ENCODE measurements at regions not wholly inside any gene's neighbourhood (a gene's known extent, or its start where the extent isn't known, plus 50 kb on each side); places are given as distances from the start of the nearest gene placed in this dataset.

GRCh38 chr9:69984831-69985230 lies 58.8 kb upstream of the MAMDC2 start:
- H3K27me3 ChIP-seq: no peaks in the 10 kb centered on the region
- intact Hi-C loops (cut with DNase I): no loop called here
- H3K36me3 ChIP-seq (replicated peaks in 1 of 2; ENCODE audit: insufficient read depth in 1 of 2, low read depth in 2 of 2): no peaks in the 10 kb centered on the region
- TF ChIP-seq, protein P1, sequence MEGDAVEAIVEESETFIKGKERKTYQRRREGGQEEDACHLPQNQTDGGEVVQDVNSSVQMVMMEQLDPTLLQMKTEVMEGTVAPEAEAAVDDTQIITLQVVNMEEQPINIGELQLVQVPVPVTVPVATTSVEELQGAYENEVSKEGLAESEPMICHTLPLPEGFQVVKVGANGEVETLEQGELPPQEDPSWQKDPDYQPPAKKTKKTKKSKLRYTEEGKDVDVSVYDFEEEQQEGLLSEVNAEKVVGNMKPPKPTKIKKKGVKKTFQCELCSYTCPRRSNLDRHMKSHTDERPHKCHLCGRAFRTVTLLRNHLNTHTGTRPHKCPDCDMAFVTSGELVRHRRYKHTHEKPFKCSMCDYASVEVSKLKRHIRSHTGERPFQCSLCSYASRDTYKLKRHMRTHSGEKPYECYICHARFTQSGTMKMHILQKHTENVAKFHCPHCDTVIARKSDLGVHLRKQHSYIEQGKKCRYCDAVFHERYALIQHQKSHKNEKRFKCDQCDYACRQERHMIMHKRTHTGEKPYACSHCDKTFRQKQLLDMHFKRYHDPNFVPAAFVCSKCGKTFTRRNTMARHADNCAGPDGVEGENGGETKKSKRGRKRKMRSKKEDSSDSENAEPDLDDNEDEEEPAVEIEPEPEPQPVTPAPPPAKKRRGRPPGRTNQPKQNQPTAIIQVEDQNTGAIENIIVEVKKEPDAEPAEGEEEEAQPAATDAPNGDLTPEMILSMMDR (IDR thresholded peaks at IDR 0.05): no peak
- TF ChIP-seq POLR2A (IDR thresholded peaks at IDR 0.05): no peak
- 85 to 89% methylated on average over 3 of the region's 3 CpGs for WGBS, 2 donors
- ATAC-seq: no peak
- H3K27ac ChIP-seq: no peak overlapping the region
- no peaks in the 10 kb centered on the region for H3K4me1 ChIP-seq
- H3K9me3 ChIP-seq: no peaks in the 10 kb centered on the region
- no peak overlapping the region for H3K4me3 ChIP-seq
- DNase-seq: no peak

GRCh38 chr9:69985971-69986370 lies 57.7 kb upstream of the MAMDC2 start:
- H3K4me3 ChIP-seq: no peak overlapping the region
- H3K27me3 ChIP-seq: no peaks in the 10 kb centered on the region
- DNase-seq (no peak), ATAC-seq (no peak)
- H3K27ac ChIP-seq: no peak overlapping the region
- WGBS, 2 donors: 69 to 88% methylated on average over 2 of the region's 2 CpGs
- no peaks in the 10 kb centered on the region for H3K36me3 ChIP-seq (replicated peaks in 1 of 2; ENCODE audit: insufficient read depth in 1 of 2, low read depth in 2 of 2)
- no peaks in the 10 kb centered on the region for H3K9me3 ChIP-seq
- no peak for TF ChIP-seq POLR2A (IDR thresholded peaks at IDR 0.05)
- TF ChIP-seq, protein P1 (IDR thresholded peaks at IDR 0.05): no peak
- no peaks in the 10 kb centered on the region for H3K4me1 ChIP-seq
- intact Hi-C loops (cut with DNase I): no loop called here

DNA sequence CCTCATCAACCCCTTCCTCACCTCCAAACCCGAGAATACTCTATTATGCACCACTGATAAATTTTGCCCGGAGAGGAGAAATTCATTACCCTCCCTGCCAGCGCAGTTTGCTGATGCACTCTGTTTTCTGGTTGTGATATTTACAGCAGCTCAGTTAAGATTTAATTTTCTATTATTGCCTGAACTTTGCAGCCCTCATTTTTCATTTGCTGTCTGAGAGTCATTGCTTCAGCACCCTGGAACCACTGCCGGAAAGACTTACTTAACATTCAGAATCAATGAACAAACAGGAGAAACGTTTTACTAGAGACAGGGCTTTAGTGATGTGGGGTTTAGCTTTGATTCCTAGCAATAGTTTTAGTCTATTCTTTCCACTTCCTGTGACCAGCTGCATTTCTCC lies 56.7 kb upstream of the MAMDC2 start:
- Histone ChIP-seq H3K4me3 (no peak overlapping the region), H3K9me3 (no peaks in the 10 kb centered on the region), H3K27me3 (no peaks in the 10 kb centered on the region), H3K4me1 (no peaks in the 10 kb centered on the region), H3K27ac (no peak overlapping the region), H3K36me3 (replicated peaks in 1 of 2; ENCODE audit: insufficient read depth in 1 of 2, low read depth in 2 of 2) (no peaks in the 10 kb centered on the region)
- 40 to 43% methylated on average over 5 of the region's 5 CpGs for WGBS, 2 donors
- intact Hi-C loops (cut with DNase I): no loop called here
- TF ChIP-seq POLR2A (IDR thresholded peaks at IDR 0.05): no peak
- TF ChIP-seq, protein P1 (IDR thresholded peaks at IDR 0.05): no peak
- ATAC-seq (no peak), DNase-seq (no peak)

DNA sequence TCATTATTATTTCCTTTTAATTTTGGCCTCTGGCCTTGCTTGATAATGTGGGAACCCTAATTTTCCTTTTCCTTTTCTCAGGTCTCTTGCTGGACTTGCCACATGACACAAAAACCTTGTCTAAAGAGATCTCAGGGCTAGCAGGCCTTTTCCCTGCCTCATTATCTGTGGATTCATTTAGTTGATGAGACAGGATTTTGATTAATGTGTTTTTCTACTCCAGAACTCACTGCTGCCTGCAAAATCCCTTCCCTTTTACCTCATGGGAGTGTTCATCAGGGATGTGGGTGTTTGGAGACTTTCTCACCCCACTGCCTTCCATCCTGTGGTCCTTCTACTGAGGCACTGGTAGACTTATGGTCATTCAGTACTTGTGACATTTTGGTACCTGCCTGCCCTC lies 56.2 kb upstream of the MAMDC2 start:
- Histone ChIP-seq H3K4me1 (no peaks in the 10 kb centered on the region), H3K27me3 (no peaks in the 10 kb centered on the region), H3K27ac (no peak overlapping the region), H3K9me3 (no peaks in the 10 kb centered on the region), H3K36me3 (replicated peaks in 1 of 2; ENCODE audit: insufficient read depth in 1 of 2, low read depth in 2 of 2) (no peaks in the 10 kb centered on the region), H3K4me3 (no peak overlapping the region)
- ATAC-seq (no peak), DNase-seq (no peak)
- no peak for TF ChIP-seq POLR2A (IDR thresholded peaks at IDR 0.05)
- TF ChIP-seq, protein P1 (IDR thresholded peaks at IDR 0.05): no peak
- intact Hi-C loops (cut with DNase I): no loop called here

- TF ChIP-seq, protein P1 (IDR thresholded peaks at IDR 0.05): no peak
- TF ChIP-seq POLR2A (IDR thresholded peaks at IDR 0.05): no peak
- Histone ChIP-seq H3K27ac (no peak overlapping the region), H3K9me3 (no peaks in the 10 kb centered on the region), H3K4me3 (no peak overlapping the region), H3K4me1 (peaks cover 11% of the 10 kb centered on the region), H3K36me3 (replicated peaks in 1 of 2; ENCODE audit: insufficient read depth in 1 of 2, low read depth in 2 of 2) (no peaks in the 10 kb centered on the region), H3K27me3 (no peaks in the 10 kb centered on the region)
- intact Hi-C loops (cut with DNase I): no loop called here
- no peak for DNase-seq
- 19 to 52% methylated on average over 2 of the region's 2 CpGs for WGBS, 2 donors
- ATAC-seq: no peak
These were observed 50.5 kb upstream of the MAMDC2 start for GRCh38 chr9:69993110-69993509.

Data from body of pancreas (tissue), 4 donors.